ENCODE measurements at regions not wholly inside any gene's neighbourhood (a gene's known extent, or its start where the extent isn't known, plus 50 kb on each side); places are given as distances from the start of the nearest gene placed in this dataset.

DNA sequence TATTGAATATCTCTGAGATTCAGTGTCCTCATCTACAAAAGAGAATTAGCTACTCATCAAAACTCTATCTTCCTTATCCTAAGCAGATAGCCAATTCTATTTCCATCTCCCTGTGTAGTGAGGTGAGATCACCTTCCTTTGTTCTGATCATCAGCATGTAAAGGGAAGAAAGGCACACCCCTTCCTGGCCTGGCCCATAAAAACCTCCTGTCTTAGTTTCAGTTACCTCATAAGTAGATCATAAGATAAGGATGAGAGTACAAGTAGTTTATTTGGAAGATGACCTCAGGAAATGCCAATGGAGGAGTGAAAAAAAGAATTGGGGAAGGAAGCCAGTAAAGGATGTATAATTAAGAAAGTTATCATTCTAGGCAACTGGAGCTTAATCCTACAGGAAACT is 114.5 kb upstream of the GADL1 start:
- DNase-seq, result no peak

GRCh38 chr3:31009881-31010280 is 115.4 kb upstream of the GADL1 start:
- DNase-seq, result no peak

GRCh38 chr3:31010491-31010890 is 116.0 kb upstream of the GADL1 start:
- no peak for DNase-seq

GRCh38 chr3:31011380-31011779 is 116.9 kb upstream of the GADL1 start:
- DNase-seq, result no peak

- no peak for DNase-seq
These were observed 118.6 kb upstream of the GADL1 start for GRCh38 chr3:31013090-31013489.

DNA sequence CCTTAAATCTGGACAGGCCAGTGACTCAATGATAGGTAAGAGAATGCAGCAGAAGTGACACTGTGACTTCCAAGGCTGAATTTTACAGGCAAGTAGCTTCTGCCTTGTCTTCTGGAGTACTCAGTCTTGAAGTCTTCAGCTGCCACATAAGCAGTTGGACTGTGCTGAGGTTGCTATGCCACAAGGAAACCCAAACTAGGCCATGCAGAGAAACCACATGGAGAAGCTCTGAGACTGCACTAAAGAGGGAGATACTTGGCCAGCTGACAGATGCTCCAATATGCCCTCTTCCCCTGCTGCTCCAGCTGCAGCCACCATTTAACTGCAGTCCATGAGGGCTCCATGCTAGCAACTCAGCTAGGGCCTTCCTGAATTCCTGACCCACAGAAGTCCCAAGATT is 119.4 kb upstream of the GADL1 start:
- DNase-seq, result no peak

DNA sequence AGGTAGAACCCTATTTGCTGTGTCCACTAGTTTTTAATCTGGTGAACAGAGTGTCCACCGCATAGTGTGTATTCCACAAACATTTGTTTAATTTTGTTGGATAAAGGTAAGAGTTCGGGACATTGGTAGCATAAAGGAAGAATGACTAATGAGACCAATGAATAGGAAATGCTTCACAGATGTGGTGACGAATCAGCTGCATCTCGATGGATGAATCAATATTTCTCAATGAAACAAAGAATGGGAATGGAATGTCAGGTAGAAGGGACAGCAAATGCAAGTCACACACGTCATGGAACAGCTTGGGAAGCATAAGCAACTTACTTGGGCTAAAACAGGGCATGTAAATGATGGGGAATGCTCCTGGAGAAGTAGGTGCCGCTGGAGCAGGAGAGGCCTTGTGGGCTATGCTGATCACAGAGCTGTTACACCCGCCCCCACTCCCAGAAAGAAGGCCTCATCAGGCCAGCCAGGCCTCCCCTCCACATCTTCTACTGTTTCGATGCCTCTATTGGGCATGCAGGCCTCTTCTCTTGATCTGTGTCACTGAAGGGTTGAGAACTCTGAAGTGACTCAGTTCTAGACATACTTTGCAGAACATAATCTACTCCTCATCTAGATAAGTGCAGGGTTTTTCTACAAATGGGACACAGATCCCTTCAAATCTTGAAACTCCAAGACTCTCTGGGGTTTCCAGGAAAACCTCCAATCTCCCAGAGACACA is 120.0 kb upstream of the GADL1 start:
- DNase-seq, result no peak

DNA sequence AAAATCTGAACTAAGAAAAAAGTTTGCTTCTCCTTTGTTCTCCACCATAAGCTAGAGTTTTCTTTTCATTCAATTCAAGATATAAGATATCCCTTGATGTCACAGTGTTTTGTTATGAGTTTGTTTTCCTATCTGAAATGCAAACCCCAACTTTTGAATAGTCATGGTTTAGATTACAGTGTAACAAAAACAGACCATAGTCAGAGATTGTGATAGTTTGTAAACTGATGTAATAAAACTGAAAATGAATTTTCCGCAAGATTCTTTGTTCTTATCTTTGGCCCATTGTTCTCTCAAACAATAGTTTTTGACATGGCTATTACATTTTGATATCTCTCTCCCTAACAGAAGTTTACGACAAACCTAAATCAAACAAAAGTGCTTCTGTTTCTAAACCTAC is 121.7 kb upstream of the GADL1 start:
- DNase-seq, result no peak

GRCh38 chr3:31022716-31023115 is 128.3 kb upstream of the GADL1 start:
- no peak for DNase-seq

DNA sequence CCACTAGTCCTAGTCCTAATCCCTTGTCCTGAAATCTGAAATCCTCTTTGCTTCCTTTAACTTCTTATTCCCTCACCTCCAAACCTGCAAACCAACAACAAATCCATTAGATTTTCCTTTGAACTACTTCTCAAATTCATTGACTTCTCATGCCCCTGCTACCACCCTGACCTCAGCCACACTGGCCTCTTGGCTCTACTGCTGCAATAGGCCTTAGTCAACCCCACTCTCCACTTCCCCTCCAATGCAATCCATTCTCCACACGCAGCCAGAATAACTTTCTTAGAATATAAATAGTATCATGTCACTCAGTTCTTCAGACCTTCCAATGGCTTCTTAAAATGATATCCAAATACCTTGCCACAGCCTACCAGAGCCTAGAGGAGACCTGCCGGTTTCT is 131.1 kb upstream of the GADL1 start:
- no peak for DNase-seq

- DNase-seq, result no peak
These were observed 132.8 kb upstream of the GADL1 start for GRCh38 chr3:31027191-31027761.

DNA sequence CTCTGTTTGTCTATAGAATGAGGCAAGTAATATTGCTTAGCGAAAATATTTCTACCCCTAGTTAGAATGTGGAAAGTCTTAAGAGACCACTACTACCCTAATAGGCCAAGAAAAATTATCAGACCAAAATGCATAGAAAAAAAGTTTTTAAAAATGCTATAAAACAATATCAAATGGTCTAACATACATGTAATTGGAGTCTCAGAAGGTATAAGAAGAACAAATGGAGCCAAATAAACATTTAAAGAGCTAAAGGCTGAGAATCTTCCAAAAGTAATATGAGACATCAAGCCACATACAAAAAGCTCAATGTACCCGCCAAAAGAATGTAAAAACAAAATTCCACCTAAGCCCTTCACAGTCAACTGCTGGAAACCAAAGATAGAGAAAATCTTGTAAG is 133.5 kb upstream of the GADL1 start:
- no peak for DNase-seq

- no peak for DNase-seq
These were observed 134.3 kb upstream of the GADL1 start for GRCh38 chr3:31028766-31029165.

GRCh38 chr3:31029706-31030105 is 135.2 kb upstream of the GADL1 start:
- no peak for DNase-seq

GRCh38 chr3:31035681-31036080 is 141.2 kb upstream of the GADL1 start:
- no peak for DNase-seq

DNA sequence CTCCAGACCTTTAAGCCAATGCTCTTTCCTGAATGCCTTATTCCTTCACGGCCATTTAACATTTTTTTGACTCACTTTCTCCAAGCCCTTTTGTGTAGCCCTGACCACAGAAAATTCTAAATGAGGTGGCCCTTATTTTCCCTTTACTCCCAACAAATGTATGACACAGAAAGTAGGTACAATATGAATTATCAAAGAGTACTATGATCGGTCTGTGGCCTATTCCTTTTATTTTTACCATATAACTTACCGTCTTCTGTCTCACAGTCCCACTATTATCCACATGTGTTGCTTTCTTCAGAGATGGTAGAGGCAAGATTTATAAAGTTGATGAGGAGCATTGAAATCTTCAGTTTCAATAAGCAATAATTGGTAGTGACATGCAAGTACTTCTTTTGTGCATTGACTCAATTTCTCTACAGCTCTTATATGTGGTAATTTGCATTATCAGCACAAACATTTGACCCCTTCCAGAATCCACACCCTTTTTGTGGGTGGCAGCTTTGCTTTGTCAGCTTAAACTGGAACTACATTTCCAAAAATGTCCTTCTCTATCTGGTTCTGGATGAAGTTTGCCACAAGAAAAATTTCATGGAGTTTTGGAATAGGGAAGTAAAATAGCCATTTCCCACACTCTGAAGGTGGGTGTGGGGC is 143.8 kb upstream of the GADL1 start:
- DNase-seq, result no peak

- no peak for DNase-seq
These were observed 144.7 kb upstream of the GADL1 start for GRCh38 chr3:31039145-31039544.

DNA sequence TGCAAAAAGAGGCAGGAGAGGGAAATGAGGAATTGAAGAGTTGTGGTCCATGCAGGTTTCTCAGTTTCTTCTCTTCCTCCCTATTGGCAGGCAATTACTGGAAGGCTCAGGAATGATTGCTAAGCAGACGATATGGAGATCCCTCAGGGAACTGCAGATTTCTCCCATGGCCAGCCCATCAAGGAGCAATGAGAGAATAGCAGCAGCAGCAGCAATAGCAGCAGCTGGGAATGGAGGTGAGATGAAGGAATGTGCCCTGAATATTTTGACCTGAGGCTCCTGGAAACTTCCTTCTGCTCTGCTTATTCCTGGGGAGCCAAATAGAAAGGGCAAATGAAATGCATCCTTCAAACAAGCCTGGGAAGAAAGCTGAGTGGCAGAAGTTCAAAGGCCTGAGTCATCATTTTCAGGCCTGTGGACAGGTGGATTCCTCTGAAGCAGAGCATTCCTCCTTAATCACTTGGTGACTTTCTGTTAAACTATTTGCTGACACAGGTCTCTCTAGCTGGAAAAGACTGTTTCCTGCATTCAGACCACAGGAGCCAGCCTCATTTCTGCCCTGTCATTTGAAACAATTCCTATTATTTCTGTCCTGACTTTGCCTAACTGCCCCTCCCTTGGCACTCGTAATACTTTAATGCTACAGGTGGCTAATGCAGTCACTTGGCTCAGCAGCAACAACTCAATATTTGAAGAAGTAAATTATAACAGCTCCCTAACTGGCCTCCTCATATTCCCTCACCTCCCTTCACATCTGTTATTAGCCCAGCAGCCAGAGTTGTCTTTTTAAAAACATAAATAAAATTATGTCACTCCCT is 146.9 kb upstream of the GADL1 start:
- DNase-seq, result no peak

- no peak for DNase-seq
These were observed 148.8 kb upstream of the GADL1 start for GRCh38 chr3:31043184-31043819.

DNA sequence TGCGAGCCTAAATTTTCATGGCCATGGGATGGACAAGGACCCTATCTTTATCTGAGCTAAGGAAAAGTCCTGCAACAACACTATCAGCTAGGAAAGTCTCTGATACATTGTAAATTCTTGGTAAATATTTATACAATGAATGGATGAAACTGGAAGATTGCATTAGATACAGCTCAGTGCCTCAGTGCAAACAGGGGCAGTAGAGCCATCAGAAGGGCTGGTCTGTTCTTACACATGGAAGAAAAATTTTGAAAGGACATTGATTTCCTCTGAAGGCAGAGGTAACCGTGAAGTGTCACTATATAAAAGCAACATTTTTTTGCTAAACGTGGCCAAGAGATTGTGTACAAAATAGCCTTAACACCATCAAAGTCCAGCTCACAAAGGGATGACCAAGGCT is 153.2 kb upstream of the GADL1 start:
- DNase-seq, result no peak

DNA sequence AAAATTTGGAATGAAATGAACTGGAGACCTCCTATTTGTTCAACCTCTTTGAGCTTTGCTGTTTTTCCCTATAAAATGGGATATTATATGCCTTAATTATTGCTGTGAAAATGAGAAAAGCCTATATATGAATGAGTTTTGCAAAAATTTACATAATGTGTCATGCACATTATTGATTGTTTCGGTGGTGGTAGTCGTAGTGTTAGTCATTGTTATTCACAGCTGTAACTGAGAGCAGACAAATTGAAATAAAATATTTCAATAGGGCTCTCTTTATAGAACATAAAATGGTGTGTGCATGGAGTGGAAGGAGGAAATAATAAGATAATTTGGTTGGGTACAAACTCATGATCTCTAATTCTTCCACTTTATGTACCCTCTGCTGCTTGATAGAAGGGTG is 153.7 kb upstream of the GADL1 start:
- no peak for DNase-seq

- no peak for DNase-seq
These were observed 155.8 kb upstream of the GADL1 start for GRCh38 chr3:31050296-31050695.

GRCh38 chr3:31051226-31051625 is 156.8 kb upstream of the GADL1 start:
- DNase-seq, result no peak
